Erythroblast (primary cell): ENCODE measurements at regions not wholly inside any gene's neighbourhood (a gene's known extent, or its start where the extent isn't known, plus 50 kb on each side); places are given as distances from the start of the nearest gene placed in this dataset.

Experiments used
- GATA1 ChIP-seq: IDR thresholded peaks from 2 replicates; pipeline ENCODE4 v1.6.1; 2011; ENCODE audit warnings: low read depth, mild to moderate bottlenecking, control low read depth, low read length, moderate library complexity
- POLR2A ChIP-seq: IDR thresholded peaks from 2 replicates; pipeline ENCODE4 v1.6.1; 2011; ENCODE audit warnings: mild to moderate bottlenecking, low read length

DNA sequence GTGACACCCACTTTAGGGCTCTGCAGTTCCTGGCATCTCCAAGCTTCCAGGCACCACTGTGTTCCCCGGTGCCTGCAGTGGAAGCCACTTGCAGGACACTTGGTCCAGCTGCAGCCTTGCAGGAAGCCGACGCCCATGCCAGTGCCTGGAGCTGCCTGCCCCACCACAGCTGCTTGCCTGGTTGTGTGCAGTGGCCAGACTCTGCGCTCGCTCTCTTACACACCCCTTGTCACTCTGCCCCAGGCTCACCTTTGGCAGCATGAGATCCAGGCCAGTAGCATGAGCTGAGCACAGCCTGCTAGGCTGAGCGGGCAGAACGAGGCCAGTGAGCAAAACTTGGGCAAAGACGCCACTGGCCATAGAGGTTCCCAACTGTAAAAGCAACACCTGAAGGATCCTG is 57.7 kb downstream of the SLITRK1 start:
- TF ChIP-seq POLR2A (no peak), GATA1 (no peak)
